Kidney (tissue), 13 donors: ENCODE measurements at regions not wholly inside any gene's neighbourhood (a gene's known extent, or its start where the extent isn't known, plus 50 kb on each side); places are given as distances from the start of the nearest gene placed in this dataset.

ENCODE experiments used
- DNase-seq, 5 donors: peaks; one replicate each; pipeline ENCODE4 v3.0.0-alpha.2; 2013 to 2020
- FAIRE-seq: peaks from 2 replicates; lab custom pipeline; 2012; peaks lifted over from hg19 to GRCh38; lab: Jason Lieb, UNC
- H3K27ac ChIP-seq, 2 donors: one replicate each; pipeline ENCODE4 v1.7.0; 2013; ENCODE audit warnings: low read depth in 2 of 2, low read length in 2 of 2, inconsistent platforms in 1 of 2
- H3K27me3 ChIP-seq: one replicate; pipeline ENCODE4 v1.7.1; 2013; ENCODE audit warnings: low read length, inconsistent platforms; ENCODE audit not compliant: control insufficient read depth, insufficient read depth
- H3K36me3 ChIP-seq, 3 donors: one replicate each; pipeline versions ENCODE4 v1.7.0 to v1.7.1; 2013; ENCODE audit warnings: low read length in 3 of 3, control low read depth in 1 of 3, inconsistent platforms in 1 of 3; ENCODE audit not compliant: insufficient read depth in 3 of 3, control insufficient read depth in 2 of 3
- H3K4me1 ChIP-seq, 3 donors: one replicate each; pipeline versions ENCODE4 v1.7.0 to v1.7.1; 2013; ENCODE audit warnings: low read length in 3 of 3, inconsistent platforms in 1 of 3, low read depth in 1 of 3; ENCODE audit not compliant: control insufficient read depth in 2 of 3, insufficient read depth in 2 of 3
- H3K4me3 ChIP-seq, 3 donors: one replicate each; pipeline versions ENCODE4 v1.7.0 to v1.8.1; 2013; ENCODE audit warnings: low read length in 3 of 3, control low read depth in 1 of 3, inconsistent platforms in 1 of 3
- H3K9ac ChIP-seq, 3 donors: one replicate each; pipeline versions ENCODE4 v1.7.0 to v1.7.1; 2013; ENCODE audit warnings: low read length in 3 of 3, control low read depth in 1 of 3, inconsistent platforms in 1 of 3
- H3K9me3 ChIP-seq, 3 donors: one replicate each; pipeline versions ENCODE4 v1.7.0 to v1.7.1; 2013; ENCODE audit warnings: low read length in 3 of 3, control low read depth in 1 of 3, inconsistent platforms in 1 of 3; ENCODE audit not compliant: control insufficient read depth in 2 of 3, insufficient read depth in 1 of 3
- CTCF ChIP-seq: IDR thresholded peaks from 3 replicates; pipeline ENCODE4 v1.5.1; 2012; ENCODE audit warnings: mild to moderate bottlenecking, moderate library complexity, borderline replicate concordance; ENCODE audit not compliant: insufficient read depth; ENCODE audit errors: extremely low read depth
- intact Hi-C: fragments of 100-400 bp; cut with DNase I; formaldehyde crosslinking; loops from one replicate; pipeline ENCODE4 v1.11.1; 2022
- donor health status: control.
- donor health status: control.
- donor health status: control.
- donor health status: control.
- donor health status: control.
- donor health status: DM: yes; HTN: yes; CAD: no.
- donor health status: Normal renal cell carcinoma (clear cell type).

GRCh38 chr2:16211341-16211740, 271.0 kb downstream of the MYCN start:
- H3K9ac ChIP-seq = no peak overlapping the region
- TF ChIP-seq CTCF = no peak
- H3K9me3 ChIP-seq = peaks cover 0 to 4% (median 0%) of the 10 kb centered on the region in 3 donors
- no peaks in the 10 kb centered on the region for H3K4me1 ChIP-seq
- no peaks in the 10 kb centered on the region for H3K36me3 ChIP-seq
- DNase-seq = no peak
- H3K4me3 ChIP-seq = no peak overlapping the region
- no peak for FAIRE-seq
- H3K27me3 ChIP-seq = no peaks in the 10 kb centered on the region
- intact Hi-C loops = no loop called here
- no peak overlapping the region for H3K27ac ChIP-seq

- H3K36me3 ChIP-seq = no peaks in the 10 kb centered on the region
- H3K4me3 ChIP-seq = no peak overlapping the region
- TF ChIP-seq CTCF = no peak
- no peaks in the 10 kb centered on the region for H3K4me1 ChIP-seq
- H3K27ac ChIP-seq = no peak overlapping the region
- no peak for DNase-seq
- FAIRE-seq = no peak
- intact Hi-C loops = no loop called here
- H3K27me3 ChIP-seq = no peaks in the 10 kb centered on the region
- peaks cover 0 to 4% (median 0%) of the 10 kb centered on the region in 3 donors for H3K9me3 ChIP-seq
- no peak overlapping the region for H3K9ac ChIP-seq
Measured at GRCh38 chr2:16210841-16211240, 270.5 kb downstream of the MYCN start.

- Histone ChIP-seq H3K9ac (no peak overlapping the region), H3K4me3 (no peak overlapping the region), H3K27me3 (no peaks in the 10 kb centered on the region), H3K9me3 (peaks cover 0 to 4% (median 0%) of the 10 kb centered on the region in 3 donors), H3K27ac (no peak overlapping the region), H3K4me1 (no peaks in the 10 kb centered on the region), H3K36me3 (no peaks in the 10 kb centered on the region)
- no peak for DNase-seq
- no peak for FAIRE-seq
- TF ChIP-seq CTCF = no peak
- intact Hi-C loops = no loop called here
Measured at GRCh38 chr2:16209799-16210198, 269.4 kb downstream of the MYCN start.

- Histone ChIP-seq H3K27me3 (no peaks in the 10 kb centered on the region), H3K36me3 (no peaks in the 10 kb centered on the region), H3K9ac (no peak overlapping the region), H3K4me3 (no peak overlapping the region), H3K4me1 (no peaks in the 10 kb centered on the region), H3K27ac (no peak overlapping the region), H3K9me3 (peaks cover 0 to 4% (median 0%) of the 10 kb centered on the region in 3 donors)
- intact Hi-C loops = no loop called here
- DNase-seq (no peak), FAIRE-seq (no peak)
- TF ChIP-seq CTCF = no peak
Measured at GRCh38 chr2:16208921-16209320, 268.6 kb downstream of the MYCN start.
